ENCODE measurements at regions not wholly inside any gene's neighbourhood (a gene's known extent, or its start where the extent isn't known, plus 50 kb on each side); places are given as distances from the start of the nearest gene placed in this dataset.

- DNase-seq: no peak
These were observed 298.3 kb downstream of the CDH11 start for GRCh38 chr16:64823481-64824075.

DNA sequence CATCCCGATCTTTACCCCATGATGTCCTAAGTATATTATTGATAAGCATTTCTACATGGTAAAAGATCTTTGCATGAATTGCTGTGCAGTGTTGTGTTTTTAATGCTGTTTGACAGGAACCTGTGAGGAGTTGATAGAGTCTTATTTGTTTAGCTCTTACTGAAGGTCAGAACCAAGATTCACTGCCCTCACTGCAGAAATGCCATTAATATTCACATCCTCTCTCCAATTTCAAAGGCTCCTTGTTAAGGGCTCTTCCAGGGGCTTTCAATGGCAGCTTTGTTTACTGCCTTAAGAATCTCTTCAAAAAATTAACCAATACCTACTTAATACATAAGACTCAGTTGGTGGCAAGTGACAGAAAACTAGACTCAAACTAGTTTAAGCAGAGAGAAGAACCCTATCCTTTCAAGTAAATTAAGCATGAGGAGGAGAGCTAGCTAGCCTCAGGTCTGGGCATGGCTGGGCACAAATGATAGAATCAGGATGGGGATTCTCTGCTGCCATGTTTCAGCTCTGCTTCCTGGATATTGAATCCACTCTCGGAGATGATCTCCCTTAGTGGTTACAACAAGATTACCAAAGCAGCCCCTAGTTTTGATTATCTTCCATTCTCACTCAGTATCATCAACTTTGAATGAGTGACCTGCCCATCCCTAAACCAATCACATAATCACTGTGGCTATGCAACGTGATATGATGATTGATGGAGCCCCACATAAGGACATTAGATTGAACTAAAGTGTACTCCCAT lies 311.8 kb downstream of the CDH11 start:
- DNase-seq: no peak

- DNase-seq: no peak
These were observed 313.4 kb downstream of the CDH11 start for GRCh38 chr16:64808474-64808873.

DNA sequence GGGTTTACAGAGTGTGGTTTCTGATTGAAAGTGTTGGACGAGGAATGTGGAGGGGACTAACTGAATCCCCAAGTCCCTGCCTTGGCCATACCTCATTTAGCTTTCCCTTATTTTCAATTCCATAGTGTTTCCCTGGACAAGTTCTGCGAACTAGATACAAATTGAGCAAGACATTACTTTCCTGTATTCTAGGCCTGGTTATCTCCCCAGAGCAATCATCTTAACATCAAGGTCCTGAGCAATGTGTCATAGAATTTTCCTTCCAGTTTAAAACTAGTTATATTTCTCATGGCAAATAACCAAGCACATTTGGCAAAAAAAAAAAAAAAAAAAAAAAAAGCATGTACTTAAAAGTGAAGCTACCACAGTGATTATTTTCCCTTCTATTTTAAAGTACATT lies 330.1 kb downstream of the CDH11 start:
- no peak for DNase-seq

- no peak for DNase-seq
These were observed 337.2 kb downstream of the CDH11 start for GRCh38 chr16:64784635-64785034.

DNA sequence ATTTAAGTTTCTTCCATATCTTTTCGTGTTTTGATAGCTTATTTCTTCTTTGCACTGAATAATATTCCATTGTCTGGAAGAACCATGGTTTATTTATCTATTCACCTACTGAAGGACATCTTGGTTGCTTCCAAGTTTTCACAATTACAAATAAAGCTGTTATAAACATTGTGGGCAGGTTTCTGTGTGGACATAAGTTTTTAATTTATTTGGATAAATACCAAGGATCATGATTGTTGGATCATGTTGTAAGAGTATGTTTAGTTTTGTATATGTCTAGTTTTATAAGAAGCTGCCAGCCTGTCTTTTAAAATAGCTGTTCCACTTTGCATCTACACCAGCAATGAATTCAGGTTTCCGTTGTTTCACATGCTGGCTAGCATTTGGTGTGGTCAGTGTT lies 339.4 kb downstream of the CDH11 start:
- no peak for DNase-seq

- no peak for DNase-seq
These were observed 341.4 kb downstream of the CDH11 start for GRCh38 chr16:64780445-64780844.

- no peak for DNase-seq
These were observed 343.1 kb downstream of the CDH11 start for GRCh38 chr16:64778777-64779176.

DNA sequence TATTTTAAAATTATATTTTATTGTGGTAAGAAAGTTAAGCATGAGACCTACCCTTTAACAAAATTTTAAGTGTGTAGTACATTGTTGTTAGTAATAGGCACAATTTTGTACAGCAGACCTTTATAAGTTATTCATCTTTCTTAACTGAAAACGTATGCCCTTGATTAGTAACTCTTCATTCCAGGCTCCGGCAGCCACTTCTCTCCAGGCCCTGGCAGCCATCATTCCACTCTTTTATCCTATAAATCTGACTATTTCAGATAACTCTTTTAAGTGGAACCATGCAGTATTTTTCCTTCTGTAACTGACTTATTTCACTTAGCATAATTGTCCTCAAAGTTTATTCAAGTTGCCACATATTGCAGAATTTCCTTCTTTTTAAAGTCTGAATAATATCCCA lies 348.2 kb downstream of the CDH11 start:
- no peak for DNase-seq

DNA sequence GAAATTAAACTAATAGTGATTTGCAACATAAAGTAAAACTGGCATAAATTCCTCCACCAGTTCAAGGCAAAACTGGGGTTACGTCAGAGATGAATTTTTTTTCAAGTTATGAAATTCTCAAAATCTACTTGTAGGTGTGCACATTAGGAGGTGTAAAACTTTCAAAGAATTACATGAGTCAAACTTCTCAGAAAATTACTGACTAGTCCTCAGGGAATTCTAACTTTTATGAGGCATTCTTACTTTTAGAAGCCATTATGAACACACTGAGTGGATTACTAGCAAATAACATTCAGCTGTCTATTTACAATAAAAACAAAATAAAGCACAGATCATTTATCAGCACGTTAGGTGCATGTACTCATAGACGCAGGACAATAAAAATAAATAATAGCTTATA lies 348.7 kb downstream of the CDH11 start:
- no peak for DNase-seq

- no peak for DNase-seq
These were observed 350.6 kb downstream of the CDH11 start for GRCh38 chr16:64771273-64771672.

DNA sequence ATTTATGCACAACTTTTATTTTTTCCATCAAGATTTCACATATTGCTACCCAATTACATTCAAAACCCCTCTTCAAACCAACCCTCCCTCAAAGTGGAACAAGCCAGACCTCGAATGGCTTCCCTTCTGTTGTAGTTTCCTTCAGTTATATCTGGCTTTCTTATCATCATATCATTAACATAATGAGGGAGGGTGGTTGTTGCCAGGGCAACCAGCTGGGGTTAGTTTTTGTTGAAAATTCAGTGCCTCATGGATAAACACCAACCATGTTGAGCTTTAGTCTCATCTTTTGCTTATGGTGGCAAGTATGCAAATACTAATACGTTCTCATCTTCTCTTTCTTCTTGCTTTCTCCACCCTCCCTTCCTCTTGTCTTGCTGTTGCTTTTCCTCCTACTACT lies 359.7 kb downstream of the CDH11 start:
- no peak for DNase-seq

DNA sequence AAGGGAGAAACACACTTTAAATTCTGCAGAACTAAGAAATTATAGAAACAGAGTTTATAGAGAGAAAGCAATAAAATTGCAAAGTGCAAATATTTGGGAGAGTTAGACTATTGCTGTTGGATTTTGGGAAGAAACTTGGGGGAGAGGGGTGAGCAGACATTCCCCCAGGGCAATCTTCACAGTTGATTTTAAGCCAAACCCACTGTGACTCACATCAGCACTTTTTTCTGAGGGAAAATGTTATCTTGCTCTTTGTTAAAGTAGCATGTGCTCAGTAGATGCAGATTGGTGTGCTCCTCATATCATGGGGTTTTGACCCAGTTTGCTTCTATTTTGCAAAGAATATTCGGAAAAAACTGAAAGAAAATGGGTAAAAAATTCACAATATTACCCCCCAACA lies 367.6 kb downstream of the CDH11 start:
- DNase-seq: no peak

DNA sequence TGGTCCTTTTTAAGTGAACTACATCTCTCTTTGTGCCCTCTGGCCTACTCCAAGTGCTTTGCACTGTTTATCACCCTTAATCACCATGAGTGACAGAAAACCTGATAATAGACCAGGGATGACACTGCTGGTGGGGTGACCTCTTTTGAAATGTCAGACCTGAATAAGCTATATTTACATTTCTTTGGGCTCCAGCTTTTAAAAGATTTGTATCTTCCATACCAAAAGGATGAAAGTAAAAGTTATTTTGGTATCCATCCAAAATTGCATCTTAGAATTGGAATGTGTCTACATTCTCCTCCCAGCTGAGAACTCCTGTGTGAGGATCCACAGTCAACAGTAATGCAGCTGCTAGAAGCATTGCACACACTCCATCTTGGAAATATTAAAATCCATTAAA lies 370.0 kb downstream of the CDH11 start:
- no peak for DNase-seq

- DNase-seq: no peak
These were observed 372.5 kb downstream of the CDH11 start for GRCh38 chr16:64749346-64749745.

GRCh38 chr16:64745258-64745930 lies 376.5 kb downstream of the CDH11 start:
- DNase-seq: no peak

- no peak for DNase-seq
These were observed 379.2 kb downstream of the CDH11 start for GRCh38 chr16:64742455-64743223.

GRCh38 chr16:64740261-64740660 lies 381.6 kb downstream of the CDH11 start:
- DNase-seq: no peak

GRCh38 chr16:64738321-64738960 lies 383.4 kb downstream of the CDH11 start:
- no peak for DNase-seq

GRCh38 chr16:64736857-64737256 lies 385.0 kb downstream of the CDH11 start:
- no peak for DNase-seq

DNA sequence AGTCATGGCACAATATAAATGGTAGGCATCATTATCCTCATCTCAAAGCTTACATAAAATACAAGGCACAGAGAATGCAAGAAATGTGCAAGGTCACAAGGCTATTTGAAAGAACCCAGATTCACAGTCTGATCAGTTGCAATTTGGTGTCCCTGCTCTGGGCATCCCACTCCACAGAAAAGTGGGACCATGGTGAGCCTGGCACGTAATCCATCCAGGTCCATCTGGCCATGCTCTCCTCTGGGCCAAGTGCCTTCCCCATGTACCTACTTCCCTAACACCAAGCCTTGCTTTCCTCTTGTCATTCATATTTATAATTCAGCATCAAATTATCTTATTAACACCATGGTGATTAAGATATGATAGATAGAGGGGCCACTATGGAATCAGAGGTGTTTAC lies 390.0 kb downstream of the CDH11 start:
- DNase-seq: no peak

GRCh38 chr16:64730261-64730660 lies 391.6 kb downstream of the CDH11 start:
- DNase-seq: no peak

- no peak for DNase-seq
These were observed 397.5 kb downstream of the CDH11 start for GRCh38 chr16:64724339-64724738.
